H1 (cell line): ENCODE measurements at regions not wholly inside any gene's neighbourhood (a gene's known extent, or its start where the extent isn't known, plus 50 kb on each side); places are given as distances from the start of the nearest gene placed in this dataset.

Experiments used
- CTCF ChIA-PET: fragments of 300-600 bp; sonication (Branson Sonifier 250); formaldehyde crosslinking; loops from one replicate; lab custom pipeline; 2021; ENCODE audit not compliant: partially characterized antibody; lab: Charles Lee
- POLR2A ChIA-PET: fragments of 300-600 bp; sonication (Branson Sonifier 250); formaldehyde crosslinking; loops from one replicate; lab custom pipeline; 2021; ENCODE audit warnings: inconsistent platforms; ENCODE audit not compliant: partially characterized antibody; lab: Charles Lee
- DNase-seq, 2 experiments: peaks; one replicate each; pipeline versions ENCODE4 v3.0.0 to v3.0.0-alpha.2; 2010 to 2022; ENCODE audit warnings: low spot score in 2 of 2, low read depth in 1 of 2, mixed read lengths in 1 of 2
- FAIRE-seq: peaks from 2 replicates; lab custom pipeline; 2011; peaks lifted over from hg19 to GRCh38; lab: Jason Lieb, UNC
- H2AFZ ChIP-seq: 2 replicates; pipeline ENCODE4 v1.8.1; 2012; ENCODE audit warnings: low read length, inconsistent platforms
- H2AK5ac ChIP-seq: 2 replicates; pipeline ENCODE4 v1.6.1; 2013; ENCODE audit warnings: low read depth, low read length
- H2BK120ac ChIP-seq: replicated peaks from 2 replicates; pipeline ENCODE3; 2013; ENCODE audit warnings: low read depth, low read length, inconsistent platforms
- H2BK12ac ChIP-seq: 2 replicates; pipeline ENCODE4 v1.6.1; 2013; ENCODE audit warnings: low read depth, low read length
- H2BK15ac ChIP-seq: 2 replicates; pipeline ENCODE4 v1.6.1; 2013; ENCODE audit warnings: low read length
- H2BK20ac ChIP-seq: 2 replicates; pipeline ENCODE4 v1.6.1; 2013; ENCODE audit warnings: low read length
- H2BK5ac ChIP-seq: 2 replicates; pipeline ENCODE4 v1.6.1; 2013; ENCODE audit warnings: low read depth, low read length
- H3K14ac ChIP-seq: 2 replicates; pipeline ENCODE4 v1.6.1; 2013; ENCODE audit warnings: inconsistent platforms; ENCODE audit not compliant: insufficient read length
- H3K18ac ChIP-seq: 2 replicates; pipeline ENCODE4 v1.6.1; 2013; ENCODE audit warnings: low read length; ENCODE audit errors: extremely low read depth
- H3K23ac ChIP-seq: 2 replicates; pipeline ENCODE4 v1.6.1; 2013; ENCODE audit warnings: inconsistent platforms; ENCODE audit not compliant: insufficient read length
- H3K23me2 ChIP-seq: 2 replicates; pipeline ENCODE4 v1.6.1; 2013; ENCODE audit warnings: low read depth, low read length
- H3K27ac ChIP-seq: 2 replicates; pipeline ENCODE4 v1.6.1; 2011; ENCODE audit warnings: low read depth, low read length, inconsistent platforms
- H3K27me3 ChIP-seq, 4 experiments: replicated peaks in 1 of 4; 1 replicate in 1 of 4; 2 replicates in 3 of 4; pipeline versions ENCODE4 v1.6.1 to v1.8.1; 2011 to 2013; ENCODE audit warnings: low read length in 3 of 4, mild to moderate bottlenecking in 3 of 4, inconsistent platforms in 2 of 4, mixed read lengths in 2 of 4, moderate library complexity in 1 of 4; ENCODE audit not compliant: control insufficient read depth in 3 of 4, insufficient read depth in 3 of 4; ENCODE audit errors: extremely low read depth in 1 of 4
- H3K36me3 ChIP-seq, 4 experiments: 2 replicates each; pipeline versions ENCODE4 v1.6.1 to v1.8.1; 2011 to 2013; ENCODE audit warnings: mild to moderate bottlenecking in 4 of 4, low read length in 3 of 4, moderate library complexity in 2 of 4, control low read depth in 1 of 4, inconsistent platforms in 1 of 4; ENCODE audit not compliant: insufficient read depth in 4 of 4, control insufficient read depth in 2 of 4
- H3K4ac ChIP-seq: replicated peaks from 2 replicates; pipeline ENCODE3; 2013; ENCODE audit warnings: low read length, low read depth, mixed read lengths, inconsistent platforms; ENCODE audit not compliant: insufficient read length
- H3K4me1 ChIP-seq, 4 experiments: replicated peaks in 1 of 4; 1 replicate in 1 of 4; 2 replicates in 3 of 4; pipeline versions ENCODE4 v1.6.1 to v1.8.1; 2011 to 2013; ENCODE audit warnings: low read length in 3 of 4, inconsistent platforms in 2 of 4, mixed read lengths in 1 of 4; ENCODE audit not compliant: insufficient read depth in 4 of 4, control insufficient read depth in 3 of 4
- H3K4me2 ChIP-seq, 2 experiments: 2 replicates each; pipeline versions ENCODE4 v1.6.1 to v1.8.1; 2011 to 2013; ENCODE audit warnings: low read depth in 2 of 2, low read length in 2 of 2, control low read depth in 1 of 2, inconsistent platforms in 1 of 2, mild to moderate bottlenecking in 1 of 2; ENCODE audit not compliant: insufficient read depth in 1 of 2
- H3K4me3 ChIP-seq, 4 experiments: fragments of 200-600, 300-600 bp in 1 of 4; sonication (generic), shearing (Covaris generic), sonication (Bioruptor Twin) in 1 of 4; 2 replicates each; pipeline versions ENCODE4 v1.5.1 to v1.8.1; 2011 to 2016; ENCODE audit warnings: low read length in 4 of 4, low read depth in 3 of 4, control low read depth in 2 of 4, inconsistent platforms in 2 of 4, mild to moderate bottlenecking in 2 of 4, mixed read lengths in 1 of 4, moderate library complexity in 1 of 4; ENCODE audit not compliant: insufficient read depth in 2 of 4; ENCODE audit errors: extremely low read depth in 1 of 4
- H3K56ac ChIP-seq: replicated peaks from 2 replicates; pipeline ENCODE3; 2013; ENCODE audit warnings: low read depth, mild to moderate bottlenecking, mixed read lengths, low read length, inconsistent platforms; ENCODE audit not compliant: insufficient read length
- H3K79me1 ChIP-seq: 2 replicates; pipeline ENCODE4 v1.6.1; 2013; ENCODE audit warnings: low read depth, low read length, control low read depth
- H3K79me2 ChIP-seq, 2 experiments: 2 replicates each; pipeline versions ENCODE4 v1.6.1 to v1.8.1; 2012 to 2013; ENCODE audit warnings: low read length in 2 of 2, mild to moderate bottlenecking in 2 of 2, inconsistent platforms in 1 of 2; ENCODE audit not compliant: insufficient read depth in 2 of 2, control insufficient read depth in 1 of 2
- H3K9ac ChIP-seq, 4 experiments: replicated peaks in 1 of 4; 1 replicate in 1 of 4; 2 replicates in 3 of 4; pipeline versions ENCODE4 v1.6.1 to v1.8.1; 2011 to 2013; ENCODE audit warnings: low read depth in 3 of 4, low read length in 3 of 4, control low read depth in 2 of 4, mild to moderate bottlenecking in 2 of 4, moderate library complexity in 2 of 4, inconsistent platforms in 1 of 4; ENCODE audit errors: extremely low read depth in 1 of 4
- H3K9me3 ChIP-seq, 2 experiments: 2 replicates each; pipeline versions ENCODE4 v1.6.1 to v1.8.1; 2012 to 2013; ENCODE audit warnings: mild to moderate bottlenecking in 2 of 2, moderate library complexity in 2 of 2, control low read depth in 1 of 2, inconsistent platforms in 1 of 2, low read depth in 1 of 2, low read length in 1 of 2, mixed read lengths in 1 of 2; ENCODE audit not compliant: insufficient read depth in 2 of 2
- H4K20me1 ChIP-seq, 2 experiments: replicated peaks in 1 of 2; 2 replicates each; pipeline versions ENCODE3 to v1.8.1; 2011 to 2013; ENCODE audit warnings: inconsistent platforms in 2 of 2, low read length in 2 of 2, mild to moderate bottlenecking in 1 of 2; ENCODE audit not compliant: insufficient read depth in 2 of 2, control insufficient read depth in 1 of 2
- H4K5ac ChIP-seq: 2 replicates; pipeline ENCODE4 v1.6.1; 2013; ENCODE audit warnings: low read length, low read depth, mixed read lengths, inconsistent platforms; ENCODE audit not compliant: insufficient read length
- H4K8ac ChIP-seq: 2 replicates; pipeline ENCODE4 v1.8.0; 2013; ENCODE audit warnings: mild to moderate bottlenecking, moderate library complexity, low read length, inconsistent platforms; ENCODE audit not compliant: insufficient read depth; ENCODE audit errors: extremely low read depth
- H4K91ac ChIP-seq: replicated peaks from 2 replicates; pipeline ENCODE3; 2013; ENCODE audit warnings: low read length, mixed read lengths, inconsistent platforms; ENCODE audit not compliant: insufficient read length
- ATF3 ChIP-seq: IDR thresholded peaks from 2 replicates; pipeline ENCODE4 v1.6.1; 2011; ENCODE audit warnings: low read depth, mild to moderate bottlenecking, low read length; ENCODE audit not compliant: insufficient read depth
- BACH1 ChIP-seq: IDR thresholded peaks from 2 replicates; pipeline ENCODE4 v1.6.1; 2012; ENCODE audit warnings: low read length, improper control_type of control experiment
- CHD2 ChIP-seq: IDR thresholded peaks from 2 replicates; pipeline ENCODE4 v1.6.1; 2012; ENCODE audit warnings: low read length, improper control_type of control experiment
- JUN ChIP-seq: IDR thresholded peaks from 2 replicates; pipeline ENCODE4 v1.6.1; 2011; ENCODE audit warnings: low read depth, mild to moderate bottlenecking, improper control_type of control experiment, low read length
- MAFK ChIP-seq: IDR thresholded peaks from 2 replicates; pipeline ENCODE4 v1.6.1; 2012; ENCODE audit warnings: low read depth, mild to moderate bottlenecking, improper control_type of control experiment, low read length
- RBBP5 ChIP-seq: IDR thresholded peaks from 2 replicates; pipeline ENCODE4 v1.7.1; 2012; ENCODE audit warnings: low read depth, mild to moderate bottlenecking, inconsistent platforms, low read length, moderate library complexity, borderline replicate concordance
- SIRT6 ChIP-seq: IDR thresholded peaks from one replicate; pipeline ENCODE4 v1.7.1; 2012; ENCODE audit warnings: low read length, inconsistent platforms
- SP4 ChIP-seq: IDR thresholded peaks from 2 replicates; pipeline ENCODE4 v1.6.1; 2012; ENCODE audit warnings: low read length, inconsistent platforms
- WGBS, 2 experiments: shearing (Covaris generic) in 1 of 2; methylation state at CpG; one replicate each; pipeline versions ENCODE4 v1.1.6 to v1.1.7; 2013 to 2015; ENCODE audit warnings: low lambda C conversion rate in 2 of 2, mixed read lengths in 2 of 2, inconsistent platforms in 1 of 2, low coverage in 1 of 2, missing lambda C conversion rate in 1 of 2; ENCODE audit not compliant: insufficient replicate concordance in 2 of 2, insufficient coverage in 1 of 2, insufficient read length in 1 of 2; ENCODE audit errors: extremely low coverage in 1 of 2, missing lambda C conversion rate in 1 of 2; 5-methylcytosine and 5-hydroxymethylcytosine counted together

DNA sequence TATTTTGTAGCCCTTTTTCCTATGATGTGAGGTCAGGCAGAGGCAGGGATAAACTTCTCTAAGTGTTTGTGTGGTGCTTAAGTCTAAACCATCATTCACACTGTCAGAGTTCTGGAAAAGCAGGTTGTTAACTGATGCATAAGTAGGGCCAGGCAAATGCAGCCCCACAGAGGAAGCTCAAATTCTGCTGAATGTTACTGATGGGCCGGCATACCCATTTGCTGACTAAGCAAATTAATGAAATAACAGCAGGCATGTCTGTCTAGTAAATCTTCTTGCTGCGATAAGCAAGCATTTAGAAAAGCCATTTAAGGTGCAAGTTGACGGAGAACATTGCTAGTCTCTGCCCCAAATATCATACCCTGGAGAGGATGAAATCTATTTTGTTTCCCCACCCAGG lies 523.2 kb upstream of the CCDC196 start:
- Histone ChIP-seq H3K27ac (no peak overlapping the region), H3K56ac (no peak overlapping the region), H3K79me2 (no peaks in the 10 kb centered on the region), H3K27me3 (no peaks in the 10 kb centered on the region), H4K8ac (no peak overlapping the region), H2BK20ac (no peak overlapping the region), H2BK15ac (no peak overlapping the region), H3K14ac (no peak overlapping the region), H2BK12ac (no peak overlapping the region), H3K9me3 (no peaks in the 10 kb centered on the region), H2AK5ac (no peak overlapping the region), H3K9ac (no peak overlapping the region), H3K23ac (no peak overlapping the region), H3K18ac (no peak overlapping the region), H4K5ac (no peak overlapping the region), H4K91ac (no peak overlapping the region), H3K79me1 (no peaks in the 10 kb centered on the region), H3K4me1 (peaks cover 0 to 7% (median 3%) of the 10 kb centered on the region in 4 experiments; a peak in 6 of 7 replicates), H2AFZ (no peak overlapping the region), H2BK120ac (no peak overlapping the region), H3K4me3 (no peak overlapping the region), H4K20me1 (no peaks in the 10 kb centered on the region), H2BK5ac (no peak overlapping the region), H3K4ac (no peak overlapping the region), H3K4me2 (no peak overlapping the region), H3K23me2 (no peaks in the 10 kb centered on the region), H3K36me3 (no peaks in the 10 kb centered on the region)
- CTCF ChIA-PET: interaction anchor here (0.7 to 6.0 kb wide), 3 partner anchors 15 to 108 kb away, joined by 3 to 56 read pairs (median 3); no protein-coding TSS in a partner anchor
- FAIRE-seq (no peak), DNase-seq (no peak)
- POLR2A ChIA-PET: no interaction called here
- 88% methylated on average over 3 of the region's 3 CpGs; no CpG with 5 or more reads in 1 of the 2 experiments for WGBS, 2 experiments
- TF ChIP-seq JUN (no peak), RBBP5 (no peak), MAFK (peak; percentile 97), SP4 (no peak), CHD2 (no peak), BACH1 (peak; percentile 62), ATF3 (no peak), SIRT6 (no peak)
